ENCODE measurements at regions not wholly inside any gene's neighbourhood (a gene's known extent, or its start where the extent isn't known, plus 50 kb on each side); places are given as distances from the start of the nearest gene placed in this dataset.

DNA sequence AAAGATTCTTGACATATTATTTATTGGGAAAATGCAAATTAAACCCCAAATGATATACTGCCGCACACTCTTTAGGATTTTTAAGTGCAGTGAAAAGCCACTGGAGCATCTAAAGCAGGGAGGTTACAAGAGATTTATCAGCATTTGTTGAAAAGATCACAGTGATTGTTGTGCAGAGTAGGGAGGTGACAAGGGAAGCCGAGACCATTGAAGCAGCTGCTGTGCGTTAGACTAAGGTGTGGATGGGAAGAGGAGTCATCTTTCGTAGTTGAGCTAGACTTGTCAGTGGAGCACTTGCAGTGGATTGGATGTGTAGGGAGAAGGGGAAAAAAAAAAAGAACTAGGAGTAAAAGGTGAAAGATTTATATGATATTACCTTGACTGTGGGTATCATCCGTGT is 854.6 kb downstream of the NTRK3 start:
- TF ChIP-seq, protein P1, sequence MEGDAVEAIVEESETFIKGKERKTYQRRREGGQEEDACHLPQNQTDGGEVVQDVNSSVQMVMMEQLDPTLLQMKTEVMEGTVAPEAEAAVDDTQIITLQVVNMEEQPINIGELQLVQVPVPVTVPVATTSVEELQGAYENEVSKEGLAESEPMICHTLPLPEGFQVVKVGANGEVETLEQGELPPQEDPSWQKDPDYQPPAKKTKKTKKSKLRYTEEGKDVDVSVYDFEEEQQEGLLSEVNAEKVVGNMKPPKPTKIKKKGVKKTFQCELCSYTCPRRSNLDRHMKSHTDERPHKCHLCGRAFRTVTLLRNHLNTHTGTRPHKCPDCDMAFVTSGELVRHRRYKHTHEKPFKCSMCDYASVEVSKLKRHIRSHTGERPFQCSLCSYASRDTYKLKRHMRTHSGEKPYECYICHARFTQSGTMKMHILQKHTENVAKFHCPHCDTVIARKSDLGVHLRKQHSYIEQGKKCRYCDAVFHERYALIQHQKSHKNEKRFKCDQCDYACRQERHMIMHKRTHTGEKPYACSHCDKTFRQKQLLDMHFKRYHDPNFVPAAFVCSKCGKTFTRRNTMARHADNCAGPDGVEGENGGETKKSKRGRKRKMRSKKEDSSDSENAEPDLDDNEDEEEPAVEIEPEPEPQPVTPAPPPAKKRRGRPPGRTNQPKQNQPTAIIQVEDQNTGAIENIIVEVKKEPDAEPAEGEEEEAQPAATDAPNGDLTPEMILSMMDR (IDR thresholded peaks at IDR 0.05), result no peak
- no peak for TF ChIP-seq POLR2A (IDR thresholded peaks at IDR 0.05)
